GM12892 (cell line): ENCODE measurements at regions not wholly inside any gene's neighbourhood (a gene's known extent, or its start where the extent isn't known, plus 50 kb on each side); places are given as distances from the start of the nearest gene placed in this dataset.

Source experiments
- POLR2A ChIP-seq: IDR thresholded peaks from 2 replicates; pipeline ENCODE4 v1.6.1; 2011; ENCODE audit warnings: low read depth, low read length, control low read depth
- POLR2AphosphoS5 ChIP-seq: IDR thresholded peaks from 2 replicates; pipeline ENCODE4 v1.6.1; 2011; ENCODE audit warnings: low read depth, low read length, control low read depth
- TAF1 ChIP-seq: IDR thresholded peaks from 2 replicates; pipeline ENCODE4 v1.6.1; 2011; ENCODE audit warnings: low read depth, mild to moderate bottlenecking, control low read depth, low read length, borderline replicate concordance

GRCh38 chr16:72523087-72523486 lies 351.1 kb upstream of the PMFBP1 start:
- TF ChIP-seq POLR2AphosphoS5 (no peak), POLR2A (no peak), TAF1 (no peak)
